GM18508 (cell line): ENCODE measurements at regions not wholly inside any gene's neighbourhood (a gene's known extent, or its start where the extent isn't known, plus 50 kb on each side); places are given as distances from the start of the nearest gene placed in this dataset.

Experiments
- ATAC-seq: cut with Tn5 transposase; IDR thresholded peaks from one replicate; pipeline ENCODE4 v1.9.1; 2021; ENCODE audit warnings: moderate number of reproducible peaks; ENCODE audit not compliant: insufficient read depth, unreplicated experiment

DNA sequence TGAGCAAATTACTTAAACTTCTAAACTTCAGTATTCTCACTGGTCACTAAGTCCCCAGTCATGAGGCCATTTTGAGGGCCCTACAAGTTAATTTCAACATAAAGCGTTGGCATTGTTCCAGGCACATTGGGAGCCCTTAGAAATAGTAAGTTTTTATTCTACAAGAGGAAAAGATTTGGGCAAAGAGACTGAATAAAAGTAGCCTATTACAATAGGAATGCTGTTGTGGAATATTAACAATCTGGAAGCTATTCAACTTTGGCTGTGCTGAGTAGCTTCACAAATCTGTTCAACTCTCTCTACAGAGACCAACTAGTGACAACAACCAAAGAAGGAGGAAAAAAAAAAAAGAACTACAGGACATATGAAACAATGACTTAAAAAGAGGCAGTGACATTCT lies 1287.5 kb upstream of the NXPH2 start:
- ATAC-seq: no peak

DNA sequence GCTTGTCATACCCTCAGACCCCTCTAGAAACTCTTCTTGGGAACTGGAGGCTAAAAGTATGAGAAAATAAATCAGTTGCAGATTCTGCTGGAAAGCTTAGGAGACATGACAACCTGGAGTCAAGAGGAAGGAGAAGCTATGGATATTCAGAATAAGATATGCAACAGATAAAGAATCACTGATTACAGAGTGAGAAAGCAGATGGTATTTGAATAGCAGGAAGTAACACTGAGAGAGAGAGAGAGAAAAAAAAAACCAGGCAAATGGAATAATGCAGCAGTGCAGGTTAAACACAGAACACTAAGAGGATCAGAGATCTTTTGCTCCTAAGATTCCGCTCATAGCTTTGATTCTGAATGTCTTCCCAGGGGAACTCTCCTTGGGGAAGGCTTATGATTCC lies 1284.1 kb upstream of the NXPH2 start:
- no peak for ATAC-seq

DNA sequence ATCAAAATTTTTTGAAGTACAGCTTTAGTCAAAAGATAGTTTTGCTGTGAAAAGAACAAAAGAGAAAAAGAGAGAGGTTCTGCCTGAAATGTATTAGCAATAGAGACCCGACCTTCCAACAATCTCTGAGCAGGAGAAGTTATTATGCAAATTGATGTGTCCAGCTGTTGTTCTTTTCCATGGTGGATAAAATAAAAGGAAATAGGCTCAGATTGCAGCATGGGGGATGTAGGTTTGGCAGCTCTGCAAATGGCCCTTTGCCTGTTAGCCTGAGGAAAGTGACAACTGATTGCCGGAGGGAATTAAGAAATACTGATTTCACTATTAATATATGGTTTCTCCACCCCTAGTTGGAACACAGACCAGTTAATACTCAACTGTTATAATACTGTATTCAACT lies 1283.2 kb upstream of the NXPH2 start:
- ATAC-seq: no peak

DNA sequence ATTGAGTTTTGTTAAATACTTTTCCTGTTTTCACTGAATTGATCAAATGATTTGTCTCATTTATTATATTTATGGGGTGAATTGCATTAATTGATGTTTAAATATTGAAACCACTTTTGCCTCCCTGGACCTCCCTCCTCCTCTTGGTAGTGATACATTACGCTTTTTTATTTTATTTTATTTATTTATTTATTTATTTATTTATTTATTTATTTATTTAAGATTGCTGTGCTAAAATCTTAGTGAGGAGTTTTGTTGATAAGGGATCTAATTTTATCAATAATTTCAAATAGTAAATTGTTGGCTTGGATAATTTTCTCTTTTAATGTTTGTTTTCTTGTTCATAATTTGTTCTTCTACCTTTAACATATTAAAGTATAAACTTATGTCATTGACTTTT lies 1281.0 kb upstream of the NXPH2 start:
- no peak for ATAC-seq

DNA sequence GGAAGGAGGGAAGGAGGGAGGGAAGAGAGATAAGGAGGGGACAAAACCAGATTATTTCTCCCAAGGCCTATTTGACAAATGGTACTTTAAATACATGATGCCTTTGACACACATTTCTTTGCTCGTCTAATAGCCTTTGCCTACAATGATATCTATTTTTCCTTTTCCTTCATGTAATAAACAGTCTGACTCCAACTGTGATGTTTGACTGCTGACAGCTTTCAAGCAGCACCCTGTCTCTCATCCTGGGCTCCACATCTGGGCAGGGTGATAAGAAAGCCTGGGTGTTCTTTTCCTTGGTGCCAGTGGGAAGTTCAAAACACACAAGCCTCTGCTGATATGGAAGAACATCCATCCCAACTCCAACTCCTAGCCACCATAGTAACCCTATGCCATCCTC lies 1277.7 kb upstream of the NXPH2 start:
- ATAC-seq: no peak

DNA sequence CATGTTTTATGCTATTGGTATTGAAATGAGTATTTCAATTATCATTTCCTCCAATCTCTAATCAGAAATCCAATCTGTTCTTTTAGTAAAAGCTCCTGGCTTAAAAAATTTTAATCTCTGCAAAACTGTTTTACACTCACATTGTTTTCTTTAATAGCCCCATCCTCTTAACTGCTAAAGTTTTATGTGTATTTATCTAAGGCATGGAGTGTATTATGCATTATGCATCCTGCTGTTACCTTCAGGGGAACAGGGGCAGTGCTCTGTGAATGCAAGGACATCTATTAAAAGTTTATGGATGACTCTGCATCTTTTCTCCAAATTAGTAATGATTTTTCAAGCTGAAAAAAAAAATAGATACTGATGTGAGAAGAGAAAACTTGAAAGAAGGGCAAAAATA lies 1261.6 kb upstream of the NXPH2 start:
- no peak for ATAC-seq

DNA sequence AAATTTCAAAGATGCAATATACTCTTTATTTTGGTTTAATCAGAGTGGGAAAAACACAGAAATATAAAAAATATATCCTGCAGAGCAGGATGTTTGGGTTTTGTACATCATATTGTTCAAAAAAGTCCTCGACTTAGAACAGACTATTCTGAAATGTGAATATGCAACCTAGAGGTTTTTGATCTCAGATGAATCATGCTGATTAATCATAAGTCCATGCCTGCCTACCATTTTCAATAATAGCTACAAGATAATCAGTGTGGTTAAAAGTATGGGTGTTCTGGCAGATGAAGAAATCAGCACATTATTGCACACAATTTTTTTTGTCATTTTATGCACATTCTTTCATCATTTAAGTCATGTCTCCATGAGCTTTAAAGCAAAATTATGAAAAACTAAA lies 1261.0 kb upstream of the NXPH2 start:
- ATAC-seq: no peak

DNA sequence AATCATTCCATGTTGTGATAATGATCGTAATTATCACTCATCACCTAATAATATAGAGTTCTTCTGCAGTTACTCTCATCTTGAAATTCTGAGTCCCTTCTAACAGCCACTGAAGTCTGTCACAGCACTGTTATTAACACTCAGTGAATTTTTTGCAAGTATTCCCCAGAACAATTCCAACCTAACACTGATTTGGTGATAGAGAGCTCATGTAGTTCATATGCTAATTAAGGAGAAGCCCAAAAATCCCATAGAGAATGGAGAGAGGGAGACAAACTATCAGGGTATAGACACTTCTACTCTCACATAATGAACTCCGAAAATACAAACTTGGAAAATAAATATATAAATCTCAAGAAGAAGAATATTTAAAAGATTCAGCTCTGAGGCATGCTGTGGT lies 1253.4 kb upstream of the NXPH2 start:
- ATAC-seq: no peak

DNA sequence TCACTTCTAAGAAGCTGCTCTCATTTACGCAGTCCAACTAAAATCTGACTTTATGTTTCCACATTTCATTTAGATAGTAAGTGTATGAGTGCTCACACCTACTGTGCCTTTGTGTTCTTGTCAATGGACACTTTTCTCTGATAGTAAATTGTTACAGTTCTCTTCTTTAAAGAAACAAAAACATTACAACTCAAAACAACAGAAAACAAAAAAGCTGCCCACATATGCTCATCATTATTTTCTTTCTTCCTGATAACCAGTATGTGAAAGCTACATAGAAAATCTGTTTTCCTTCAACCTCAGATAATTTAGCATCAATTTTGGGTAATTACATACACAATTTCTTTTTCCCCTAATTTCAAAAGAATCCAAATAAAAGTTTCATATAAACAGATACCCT lies 1247.8 kb upstream of the NXPH2 start:
- ATAC-seq: no peak

DNA sequence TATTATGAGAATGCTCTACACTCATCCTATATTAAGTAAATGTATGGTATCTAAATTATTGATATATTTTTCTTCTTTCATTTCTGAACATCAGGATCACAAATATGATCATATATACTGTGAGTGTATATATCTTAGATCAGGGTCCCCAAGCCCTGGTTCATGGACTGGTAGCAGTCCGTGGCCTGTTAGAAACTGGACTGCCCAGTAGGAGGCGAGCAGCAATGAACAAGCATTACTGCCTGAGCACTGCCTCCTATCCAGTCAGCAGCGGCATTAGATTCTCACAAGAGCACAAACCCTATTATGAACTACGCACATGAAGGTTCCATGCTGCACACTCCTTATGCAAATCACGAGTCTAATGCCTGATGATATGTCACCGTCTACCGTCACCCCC lies 1247.1 kb upstream of the NXPH2 start:
- no peak for ATAC-seq

DNA sequence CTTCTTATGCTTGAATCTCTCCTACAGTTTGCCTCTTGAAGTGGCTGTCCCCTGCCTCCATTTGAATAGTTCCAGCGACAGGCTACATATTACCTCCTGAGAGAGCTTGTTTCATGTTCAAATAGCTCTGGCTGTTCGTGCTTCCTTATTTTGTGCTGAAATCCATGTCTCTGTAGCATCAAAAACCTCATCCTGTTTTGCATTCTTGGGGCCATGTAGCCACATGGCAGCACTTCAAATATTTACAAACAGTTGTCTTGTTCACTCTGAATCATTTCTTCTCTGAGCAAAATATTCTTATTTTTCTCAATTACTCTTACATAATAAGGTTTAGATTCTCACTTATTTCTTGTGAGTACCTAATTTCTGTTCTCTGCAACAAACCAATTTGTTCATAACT lies 1243.1 kb upstream of the NXPH2 start:
- no peak for ATAC-seq

DNA sequence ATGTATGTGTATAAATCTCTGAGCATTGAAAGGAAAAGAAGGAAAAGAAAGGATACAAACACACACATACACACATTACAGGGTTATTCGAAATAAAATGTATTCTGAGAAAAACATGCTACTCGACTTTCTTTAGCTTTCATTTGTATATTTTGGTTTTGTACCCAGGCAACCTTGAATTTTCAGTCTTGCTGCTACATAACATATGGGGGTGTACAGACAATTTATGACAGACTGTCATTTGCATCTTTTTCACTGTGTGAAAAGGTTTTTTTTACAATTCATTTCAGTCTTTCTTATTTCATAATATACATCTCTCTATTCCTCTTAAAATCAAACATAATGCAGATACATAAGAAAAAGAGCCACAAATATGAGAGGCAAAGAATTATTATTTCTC lies 1238.4 kb upstream of the NXPH2 start:
- no peak for ATAC-seq

DNA sequence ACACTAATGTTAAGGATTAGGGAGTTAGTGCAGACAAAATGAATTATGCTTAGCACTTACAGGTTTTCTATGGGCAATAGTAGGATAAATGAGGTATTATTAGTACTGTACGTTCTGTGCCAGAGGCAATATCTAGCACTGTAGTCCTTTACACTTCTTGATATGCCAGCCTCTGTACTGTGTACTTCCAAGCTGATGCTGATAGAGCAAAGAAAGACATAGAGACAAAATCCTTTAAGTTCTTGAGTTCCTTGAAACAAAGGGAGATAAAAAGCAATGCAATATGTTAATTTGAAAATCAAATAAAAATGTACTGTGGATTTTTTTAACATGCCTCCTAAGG lies 1234.0 kb upstream of the NXPH2 start:
- ATAC-seq: no peak

DNA sequence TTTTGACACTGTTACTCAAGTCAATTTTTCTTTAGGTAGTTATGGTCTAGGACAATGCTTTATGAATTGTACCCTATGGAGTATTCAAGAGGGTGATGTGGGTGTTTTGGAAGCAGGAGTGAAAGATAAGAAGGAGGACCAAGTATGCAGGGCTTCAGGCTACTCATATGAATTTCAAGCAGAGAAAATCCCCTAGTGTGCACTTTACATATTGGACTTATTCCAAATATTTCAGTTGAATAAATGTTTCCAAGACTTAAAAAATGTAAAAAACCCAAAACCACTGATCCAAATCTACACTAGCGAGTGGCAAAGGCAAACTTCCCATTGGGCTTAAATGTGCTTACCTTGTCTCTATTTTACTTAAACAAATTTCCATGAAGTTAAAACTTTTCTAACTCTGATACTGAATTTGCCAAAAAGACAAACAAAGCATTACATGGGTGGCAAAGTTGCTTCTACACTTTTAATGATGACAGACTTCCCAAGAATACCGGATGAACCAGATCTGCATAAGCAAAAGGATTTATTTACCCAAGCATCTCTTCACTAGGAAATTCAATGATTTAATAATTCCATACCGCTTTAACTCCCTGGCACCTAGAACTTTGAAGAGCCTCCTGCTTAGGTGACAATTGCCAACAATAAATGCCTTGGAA lies 1233.5 kb upstream of the NXPH2 start:
- ATAC-seq: no peak

DNA sequence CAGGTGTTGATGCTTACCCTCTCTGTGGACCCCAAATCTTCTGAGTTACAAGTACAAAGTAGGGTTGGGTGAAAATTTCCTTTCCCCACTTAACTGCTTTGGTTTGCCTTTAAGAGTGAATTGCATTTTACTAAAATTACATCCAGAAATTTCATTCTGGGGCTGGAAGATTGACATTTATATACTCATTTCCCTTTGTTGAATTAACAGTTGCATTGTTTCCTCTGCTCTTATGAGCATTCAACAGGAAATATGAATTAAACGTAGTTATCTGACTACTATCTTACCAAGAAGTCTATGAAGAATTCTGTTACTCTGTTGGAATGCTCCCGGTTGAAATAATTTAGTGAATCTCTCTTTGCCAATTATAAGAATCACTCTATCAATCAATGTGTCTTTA lies 1231.1 kb upstream of the NXPH2 start:
- ATAC-seq: no peak

DNA sequence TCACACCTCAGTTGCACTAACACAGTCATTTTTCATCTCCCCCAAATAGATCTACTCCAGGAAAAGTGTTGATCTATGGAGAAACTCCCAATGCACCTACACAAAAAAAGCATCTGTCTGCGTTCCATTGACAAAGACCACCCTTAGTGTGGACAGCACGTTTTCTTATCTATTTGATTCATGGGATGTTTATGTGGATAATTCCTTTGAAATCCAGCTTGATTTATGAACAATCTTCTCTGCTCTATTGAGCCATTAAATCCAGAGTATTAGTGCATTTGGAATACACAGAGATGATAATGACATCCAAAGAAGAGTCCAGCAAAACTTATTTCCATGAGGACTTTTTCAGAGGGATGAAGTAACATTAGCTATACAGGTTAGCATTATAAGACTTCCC lies 1221.9 kb upstream of the NXPH2 start:
- ATAC-seq: no peak

DNA sequence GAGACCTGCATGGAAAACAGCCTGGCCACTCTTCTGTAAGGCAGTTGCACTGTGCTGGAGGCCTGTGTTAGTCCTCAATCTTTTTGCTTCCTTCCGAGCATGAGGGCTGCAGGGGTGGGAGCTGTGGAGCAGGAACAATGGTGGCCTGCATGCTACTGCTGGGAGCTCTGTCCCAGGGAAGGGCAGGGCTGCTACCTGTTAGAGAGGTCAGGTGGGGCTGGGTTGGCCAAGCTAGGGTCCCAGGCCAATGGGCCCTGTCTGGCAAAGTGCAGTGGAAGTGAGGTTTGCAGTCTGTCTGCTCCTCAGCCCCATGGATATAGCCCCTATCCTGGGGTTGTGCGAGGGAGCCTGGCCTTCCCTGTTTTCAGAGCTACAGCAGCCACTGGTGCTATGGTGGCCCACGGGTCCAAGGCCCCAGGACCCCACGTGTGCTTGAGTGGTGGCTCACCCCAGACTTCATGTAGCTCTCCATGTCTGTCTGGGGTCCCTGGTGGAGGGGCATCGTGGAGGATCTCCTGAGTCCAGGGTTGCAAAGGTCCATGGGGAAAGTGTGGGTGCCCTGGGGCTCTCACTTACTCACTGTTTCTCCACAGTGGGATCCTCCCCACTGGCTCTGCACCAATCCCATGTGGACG lies 1212.6 kb upstream of the NXPH2 start:
- no peak for ATAC-seq

DNA sequence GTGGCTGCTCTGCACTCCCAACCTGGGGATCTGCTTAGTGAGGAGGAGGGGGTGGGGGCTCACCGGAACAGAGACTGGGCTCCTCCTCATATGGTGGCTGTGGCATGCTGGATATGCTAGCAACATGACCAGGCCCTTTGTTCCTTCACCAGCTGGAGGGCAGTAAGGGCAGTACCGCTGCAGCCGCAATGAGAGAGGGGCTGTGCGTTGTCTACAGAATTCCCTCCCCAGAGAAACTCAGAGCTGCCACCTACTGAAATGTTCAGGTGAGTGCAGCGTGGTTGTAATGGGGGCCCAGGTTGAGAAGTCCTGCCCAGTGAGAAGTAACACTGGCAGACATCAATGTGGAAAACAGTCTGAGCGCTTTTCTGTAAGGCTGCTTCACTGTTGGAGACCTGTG lies 1211.9 kb upstream of the NXPH2 start:
- ATAC-seq: no peak

DNA sequence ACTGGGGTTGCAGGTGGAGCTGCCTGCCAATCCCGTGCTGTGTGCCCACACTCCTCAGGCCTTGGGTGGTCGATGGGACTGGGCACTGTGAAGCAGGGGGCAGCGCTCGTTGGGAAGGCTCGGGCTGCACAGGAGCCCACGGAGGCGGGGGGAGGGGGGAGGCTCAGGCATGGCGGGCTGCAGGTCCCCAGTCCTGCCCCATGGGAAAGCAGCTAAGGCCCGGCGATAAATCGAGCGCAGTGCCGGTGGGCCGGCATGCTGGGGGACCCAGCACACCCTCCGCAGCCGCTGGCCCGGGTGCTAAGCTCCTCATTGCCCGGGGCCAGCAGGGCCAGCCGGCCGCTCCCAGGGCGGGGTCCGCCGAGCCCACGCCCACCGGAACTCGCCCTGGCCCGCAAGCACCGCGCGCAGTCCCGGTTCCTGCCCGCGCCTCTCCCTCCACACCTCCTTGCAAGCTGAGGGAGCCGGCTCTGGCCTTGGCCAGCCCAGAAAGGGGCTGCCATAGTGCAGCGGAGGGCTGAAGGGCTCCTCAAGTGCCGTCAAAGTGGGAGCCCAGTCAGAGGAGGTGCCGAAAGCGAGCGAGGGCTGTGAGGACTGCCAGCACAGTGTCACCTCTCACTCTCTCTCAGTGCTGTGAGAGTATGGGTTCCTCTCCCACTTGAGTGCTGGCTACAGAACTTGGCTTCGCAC lies 1210.6 kb upstream of the NXPH2 start:
- no peak for ATAC-seq

DNA sequence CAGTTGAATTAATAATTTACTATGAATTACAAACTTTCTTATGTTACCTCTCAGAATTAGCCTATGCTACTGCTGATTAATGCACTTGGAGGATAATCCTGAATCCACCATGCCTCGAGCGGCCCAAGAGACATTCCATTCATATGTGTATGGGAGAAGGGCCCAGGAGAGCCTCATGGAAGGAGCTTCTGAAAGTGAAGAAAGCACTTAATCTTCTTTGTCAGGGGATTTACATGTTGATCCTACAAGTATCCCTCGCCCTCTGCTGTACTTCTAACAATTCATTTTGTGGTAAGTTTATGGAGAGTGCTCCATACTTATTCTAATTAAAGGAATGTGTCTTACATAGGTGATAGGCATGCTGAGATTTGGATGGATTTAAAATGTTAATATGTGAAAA lies 1189.1 kb upstream of the NXPH2 start:
- no peak for ATAC-seq

DNA sequence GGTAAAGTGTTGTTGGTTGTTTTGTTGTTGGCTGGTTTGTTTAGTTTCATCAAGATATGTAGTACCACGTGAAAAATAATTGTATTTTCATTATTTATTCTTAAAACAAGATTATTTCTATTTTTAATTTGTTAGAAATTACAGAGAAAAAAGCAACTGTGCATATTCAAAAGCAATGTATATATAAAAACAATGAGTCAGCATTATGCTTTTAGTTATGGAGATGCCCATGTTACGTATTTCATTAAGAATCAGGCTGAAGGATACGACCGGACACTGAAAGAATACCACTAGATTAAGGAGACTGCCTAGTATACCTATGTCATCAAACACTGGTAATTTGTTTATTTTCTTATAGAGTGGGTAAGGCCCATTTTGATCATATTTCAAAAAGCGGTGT lies 1188.4 kb upstream of the NXPH2 start:
- ATAC-seq: no peak

DNA sequence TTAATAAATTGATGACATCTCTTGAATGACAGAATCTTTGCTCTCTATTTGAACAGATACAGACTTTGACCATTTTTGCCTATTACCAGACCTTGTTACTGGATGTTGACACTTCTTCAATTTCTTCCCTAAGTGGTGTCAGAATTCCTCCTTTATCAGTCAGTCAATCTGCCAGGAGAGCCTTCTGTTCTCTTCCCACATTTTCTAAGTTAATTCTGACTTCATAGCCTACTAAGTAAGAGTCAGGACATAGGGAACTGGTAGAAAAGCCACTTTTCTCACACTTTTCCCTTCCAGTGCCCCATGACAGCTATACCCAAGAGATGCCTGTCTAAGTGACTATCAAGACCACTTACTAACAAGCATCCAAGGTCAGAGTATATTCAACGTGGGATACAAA lies 1187.5 kb upstream of the NXPH2 start:
- no peak for ATAC-seq
